Endothelial cell (in vitro differentiated cells): ENCODE measurements at regions not wholly inside any gene's neighbourhood (a gene's known extent, or its start where the extent isn't known, plus 50 kb on each side); places are given as distances from the start of the nearest gene placed in this dataset.

Source experiments
- DNase-seq: peaks from one replicate; pipeline ENCODE4 v3.0.0; 2021; ENCODE audit warnings: low spot score
- H3K27ac Mint-ChIP-seq: one replicate; pipeline ENCODE4 v1.8.0; 2021; ENCODE audit warnings: mixed read lengths, inconsistent platforms; ENCODE audit not compliant: unreplicated experiment
- H3K27me3 Mint-ChIP-seq: one replicate; pipeline ENCODE4 v1.8.0; 2021; ENCODE audit warnings: mild to moderate bottlenecking, moderate library complexity, mixed read lengths, inconsistent platforms; ENCODE audit not compliant: unreplicated experiment
- H3K36me3 Mint-ChIP-seq: one replicate; pipeline ENCODE4 v1.8.0; 2021; ENCODE audit warnings: mild to moderate bottlenecking, low read depth, mixed read lengths, inconsistent platforms; ENCODE audit not compliant: unreplicated experiment
- H3K4me1 Mint-ChIP-seq: one replicate; pipeline ENCODE4 v1.8.0; 2021; ENCODE audit warnings: mild to moderate bottlenecking, mixed read lengths, inconsistent platforms; ENCODE audit not compliant: unreplicated experiment
- H3K4me3 Mint-ChIP-seq: one replicate; pipeline ENCODE4 v1.8.0; 2021; ENCODE audit warnings: mild to moderate bottlenecking, mixed read lengths, inconsistent platforms; ENCODE audit not compliant: unreplicated experiment
- H3K9me3 Mint-ChIP-seq: one replicate; pipeline ENCODE4 v1.8.0; 2021; ENCODE audit warnings: mixed read lengths, inconsistent platforms; ENCODE audit not compliant: unreplicated experiment
- TF ChIP-seq, protein P1 (sequence below): fragments of 200-600 bp; sonication (generic); IDR thresholded peaks from one replicate; pipeline ENCODE4 v1.5.0; 2021; ENCODE audit warnings: antibody characterized with exemption; ENCODE audit not compliant: unreplicated experiment

- TF ChIP-seq, protein P1, sequence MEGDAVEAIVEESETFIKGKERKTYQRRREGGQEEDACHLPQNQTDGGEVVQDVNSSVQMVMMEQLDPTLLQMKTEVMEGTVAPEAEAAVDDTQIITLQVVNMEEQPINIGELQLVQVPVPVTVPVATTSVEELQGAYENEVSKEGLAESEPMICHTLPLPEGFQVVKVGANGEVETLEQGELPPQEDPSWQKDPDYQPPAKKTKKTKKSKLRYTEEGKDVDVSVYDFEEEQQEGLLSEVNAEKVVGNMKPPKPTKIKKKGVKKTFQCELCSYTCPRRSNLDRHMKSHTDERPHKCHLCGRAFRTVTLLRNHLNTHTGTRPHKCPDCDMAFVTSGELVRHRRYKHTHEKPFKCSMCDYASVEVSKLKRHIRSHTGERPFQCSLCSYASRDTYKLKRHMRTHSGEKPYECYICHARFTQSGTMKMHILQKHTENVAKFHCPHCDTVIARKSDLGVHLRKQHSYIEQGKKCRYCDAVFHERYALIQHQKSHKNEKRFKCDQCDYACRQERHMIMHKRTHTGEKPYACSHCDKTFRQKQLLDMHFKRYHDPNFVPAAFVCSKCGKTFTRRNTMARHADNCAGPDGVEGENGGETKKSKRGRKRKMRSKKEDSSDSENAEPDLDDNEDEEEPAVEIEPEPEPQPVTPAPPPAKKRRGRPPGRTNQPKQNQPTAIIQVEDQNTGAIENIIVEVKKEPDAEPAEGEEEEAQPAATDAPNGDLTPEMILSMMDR = no peak
- peaks cover 4% of the 10 kb centered on the region for H3K9me3 Mint-ChIP-seq
- H3K27me3 Mint-ChIP-seq = no peaks in the 10 kb centered on the region
- H3K4me3 Mint-ChIP-seq = no peak overlapping the region
- H3K4me1 Mint-ChIP-seq = no peaks in the 10 kb centered on the region
- no peak overlapping the region for H3K27ac Mint-ChIP-seq
- peaks cover 5% of the 10 kb centered on the region for H3K36me3 Mint-ChIP-seq
- no peak for DNase-seq
Measured at GRCh38 chr12:30023186-30023585, 239.4 kb upstream of the TMTC1 start.

- H3K4me1 Mint-ChIP-seq = no peaks in the 10 kb centered on the region
- peaks cover 4% of the 10 kb centered on the region for H3K9me3 Mint-ChIP-seq
- no peaks in the 10 kb centered on the region for H3K27me3 Mint-ChIP-seq
- TF ChIP-seq, protein P1 = no peak
- H3K36me3 Mint-ChIP-seq = peaks cover 5% of the 10 kb centered on the region
- no peak overlapping the region for H3K27ac Mint-ChIP-seq
- no peak for DNase-seq
- H3K4me3 Mint-ChIP-seq = no peak overlapping the region
Measured at GRCh38 chr12:30021051-30021833, 237.5 kb upstream of the TMTC1 start.

DNA sequence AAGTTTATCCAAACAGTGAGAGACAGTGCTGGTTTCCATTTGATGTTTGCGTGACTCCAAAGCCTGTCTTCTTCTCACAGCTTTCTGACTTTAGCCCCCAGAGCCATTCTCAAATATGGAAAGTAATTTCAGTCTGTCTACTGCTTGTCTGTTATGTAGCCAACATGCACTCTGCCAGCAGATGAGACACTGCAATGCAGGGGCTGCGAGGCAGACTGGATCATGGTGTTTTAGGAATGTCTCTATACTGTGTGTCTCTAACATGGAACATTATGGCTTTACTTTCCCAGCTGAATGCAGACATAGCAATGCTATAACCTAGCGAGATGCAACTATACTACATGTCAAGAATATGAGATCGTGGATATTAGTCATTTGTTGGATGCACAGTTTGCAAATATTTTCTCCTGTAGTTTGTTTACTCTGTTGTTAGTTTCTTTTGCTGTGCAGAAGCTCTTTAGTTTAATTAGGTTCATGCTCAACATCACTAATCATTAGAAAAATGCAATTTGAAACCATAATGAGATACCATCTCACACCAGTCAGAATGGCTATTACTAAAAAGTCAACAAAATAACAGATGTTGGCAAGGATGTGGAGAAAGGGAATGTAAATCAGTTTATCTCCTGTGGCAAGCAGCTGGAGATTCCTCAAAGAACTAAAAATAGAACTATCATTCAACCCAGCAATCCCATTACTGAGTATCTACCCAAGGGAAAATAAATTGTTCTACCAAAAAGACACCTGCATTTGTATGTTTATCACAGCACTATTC, 235.8 kb upstream of the TMTC1 start:
- Mint-ChIP-seq H3K36me3 (no peaks in the 10 kb centered on the region), H3K4me1 (no peaks in the 10 kb centered on the region)
- TF ChIP-seq, protein P1 = no peak

DNA sequence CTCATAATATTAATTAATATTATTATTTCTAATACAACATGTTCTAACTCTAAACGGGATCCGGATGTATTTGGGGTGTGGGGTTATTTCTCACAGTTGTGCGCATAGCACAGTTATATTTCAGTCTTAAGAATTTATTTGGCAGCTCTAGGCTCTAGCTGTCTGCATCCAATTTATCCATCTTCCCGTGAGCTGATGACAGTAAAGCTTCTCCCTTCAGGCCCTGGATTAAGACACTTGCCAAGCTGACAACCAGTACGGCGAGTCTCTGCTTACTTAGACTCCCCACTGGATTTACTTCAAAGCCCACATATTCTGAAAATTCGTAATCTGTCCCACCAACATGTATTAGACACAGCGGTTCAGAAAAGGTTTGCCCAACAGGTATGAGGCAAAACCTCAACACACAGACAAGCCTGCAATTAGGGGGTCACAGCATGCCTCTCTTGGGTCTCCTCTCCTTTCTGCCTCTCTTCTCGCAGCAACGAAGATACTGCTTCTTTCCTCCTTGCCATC, 232.9 kb upstream of the TMTC1 start:
- TF ChIP-seq, protein P1 = no peak
- DNase-seq = no peak
- Mint-ChIP-seq H3K27ac (no peak overlapping the region), H3K4me3 (no peak overlapping the region), H3K36me3 (no peaks in the 10 kb centered on the region), H3K9me3 (no peaks in the 10 kb centered on the region), H3K4me1 (no peaks in the 10 kb centered on the region), H3K27me3 (peaks cover 3% of the 10 kb centered on the region)

More for the DNA sequence above, 235.8 kb upstream of the TMTC1 start:
- Mint-ChIP-seq H3K4me3 (no peak overlapping the region), H3K9me3 (no peaks in the 10 kb centered on the region), H3K27me3 (peaks cover 2% of the 10 kb centered on the region), H3K27ac (no peak overlapping the region)
- no peak for DNase-seq
